GDM1 (cell line): ENCODE measurements at regions not wholly inside any gene's neighbourhood (a gene's known extent, or its start where the extent isn't known, plus 50 kb on each side); places are given as distances from the start of the nearest gene placed in this dataset.
"Not testable (repeated sequence)": the region's sequence is repeated elsewhere in the genome, so short reads cannot be mapped to it uniquely, and the experiment has no call there.

Source experiments
- DNase-seq: peaks from one replicate; lab custom pipeline; 2025; lab: John Stamatoyannopoulos, UW

DNA sequence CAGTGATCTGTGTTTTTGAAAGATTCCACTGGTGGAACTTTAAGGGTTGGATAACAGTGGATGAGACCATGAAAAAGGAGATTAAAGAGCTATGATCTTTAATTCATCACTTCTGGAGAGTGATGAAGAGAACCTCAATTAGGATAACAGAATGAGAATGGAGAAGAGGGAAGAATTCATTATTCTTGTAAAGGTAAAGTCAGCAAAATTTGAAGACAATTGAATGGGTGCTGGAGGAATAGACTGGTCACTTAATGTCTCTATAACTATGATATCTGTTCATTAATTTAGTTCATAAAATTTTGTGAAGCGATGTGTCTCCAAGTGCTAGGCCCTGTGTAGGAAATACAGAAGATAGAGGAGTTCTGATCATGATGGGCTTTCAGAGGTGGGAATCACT lies 1013.2 kb upstream of the FANCL start:
- no peak for DNase-seq

GRCh38 chr2:59250307-59250677 lies 1009.2 kb upstream of the FANCL start:
- DNase-seq, result no peak

DNA sequence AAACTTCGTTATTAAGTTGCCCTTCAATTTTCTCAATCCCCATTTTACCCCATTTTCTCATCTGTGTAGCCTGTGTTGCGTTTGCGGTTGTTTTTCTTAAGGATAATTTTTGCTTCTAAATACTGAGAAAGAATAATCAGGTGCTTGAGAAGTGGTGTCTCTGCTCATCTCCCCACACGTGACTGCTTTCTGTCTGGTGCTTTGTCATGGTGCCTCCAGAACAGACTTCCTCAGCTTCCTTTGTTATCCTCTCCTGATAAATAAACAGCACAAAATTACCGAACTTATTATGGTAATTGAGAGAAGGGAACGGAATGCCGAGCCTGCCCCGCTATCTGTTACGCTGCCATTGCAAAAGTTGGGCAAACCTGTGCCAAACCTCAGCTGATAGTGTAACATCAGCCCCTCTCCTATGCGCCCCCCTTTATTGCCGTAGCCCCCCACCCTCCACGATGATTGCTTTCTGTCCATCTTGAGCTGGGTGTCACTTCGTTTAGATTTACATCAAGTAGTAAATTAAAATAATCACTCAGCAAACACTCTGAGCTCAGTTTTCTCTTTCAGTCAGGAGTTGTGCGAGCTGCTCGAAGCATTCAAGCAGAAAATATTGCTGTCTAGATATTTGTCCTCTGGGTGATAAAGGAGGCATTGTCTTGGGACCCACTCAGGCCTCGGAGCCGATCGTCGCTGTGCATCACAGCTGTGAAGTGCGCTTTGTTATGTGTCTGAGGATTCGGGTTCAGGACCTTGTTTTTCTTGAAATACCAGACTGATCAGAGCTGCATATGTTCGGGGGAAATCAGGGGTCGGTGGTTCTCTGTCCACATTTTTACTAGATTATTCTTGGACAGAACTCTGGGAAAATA lies 1008.5 kb upstream of the FANCL start:
- DNase-seq, result no peak

GRCh38 chr2:59239146-59239545 lies 998.0 kb upstream of the FANCL start:
- DNase-seq, result no peak

- DNase-seq, result no peak
Measured at GRCh38 chr2:59237311-59237710, 996.2 kb upstream of the FANCL start.

DNA sequence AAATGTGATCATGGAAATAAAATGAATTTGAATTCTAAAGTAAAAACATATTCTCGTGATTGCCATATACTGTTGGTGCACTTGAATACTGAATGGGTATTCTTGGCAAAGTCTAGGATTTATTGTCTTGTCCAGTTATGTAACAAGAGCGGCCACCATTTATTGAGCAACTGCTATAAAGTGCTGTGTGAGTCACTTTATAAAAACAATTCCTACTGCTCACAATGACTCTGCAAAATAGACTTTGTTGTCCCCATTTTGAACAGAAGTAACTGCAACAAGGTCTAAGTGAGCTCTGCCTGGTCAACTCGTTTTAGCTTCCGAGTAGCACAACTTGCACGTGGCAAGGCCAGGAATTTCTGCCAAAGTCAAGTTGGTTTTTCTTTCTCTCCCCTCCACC lies 995.6 kb upstream of the FANCL start:
- no peak for DNase-seq

GRCh38 chr2:59233920-59234319 lies 992.8 kb upstream of the FANCL start:
- no peak for DNase-seq

GRCh38 chr2:59233448-59233847 lies 992.3 kb upstream of the FANCL start:
- no peak for DNase-seq

DNA sequence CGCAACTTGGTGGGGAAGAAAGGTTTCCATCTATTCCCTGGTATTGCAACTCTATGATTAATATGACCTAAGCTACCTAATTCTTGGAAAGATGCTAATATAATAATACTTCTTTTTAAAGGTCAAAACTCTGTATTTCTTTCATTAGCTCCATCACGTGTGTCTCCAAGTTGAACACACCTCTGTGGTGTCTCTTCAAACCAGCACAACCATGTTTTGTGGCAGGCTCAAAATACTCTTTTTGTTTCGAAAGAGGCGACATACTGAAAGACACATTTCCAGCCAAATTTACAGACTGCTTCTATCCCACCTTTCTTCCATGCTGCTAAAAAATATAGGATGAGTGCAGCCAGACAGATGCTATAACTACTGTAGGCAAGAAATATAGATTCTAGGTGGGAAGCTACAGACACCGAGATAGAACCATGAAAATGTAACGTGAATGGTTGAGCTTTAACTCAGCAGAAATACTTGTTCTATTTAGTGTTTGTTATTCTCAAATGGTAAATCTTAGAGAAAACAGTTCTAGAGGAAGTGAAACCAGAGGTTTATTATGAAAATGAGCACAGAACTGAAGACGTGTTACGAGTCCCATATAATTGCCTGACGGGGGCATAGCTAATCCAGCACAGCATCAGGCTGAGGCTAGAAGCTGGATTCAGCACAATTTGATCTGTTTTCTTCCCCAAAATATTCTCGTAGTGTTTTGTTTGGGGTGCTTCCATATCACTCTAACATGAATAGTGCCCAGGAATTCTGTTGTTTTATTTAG lies 991.5 kb upstream of the FANCL start:
- no peak for DNase-seq

DNA sequence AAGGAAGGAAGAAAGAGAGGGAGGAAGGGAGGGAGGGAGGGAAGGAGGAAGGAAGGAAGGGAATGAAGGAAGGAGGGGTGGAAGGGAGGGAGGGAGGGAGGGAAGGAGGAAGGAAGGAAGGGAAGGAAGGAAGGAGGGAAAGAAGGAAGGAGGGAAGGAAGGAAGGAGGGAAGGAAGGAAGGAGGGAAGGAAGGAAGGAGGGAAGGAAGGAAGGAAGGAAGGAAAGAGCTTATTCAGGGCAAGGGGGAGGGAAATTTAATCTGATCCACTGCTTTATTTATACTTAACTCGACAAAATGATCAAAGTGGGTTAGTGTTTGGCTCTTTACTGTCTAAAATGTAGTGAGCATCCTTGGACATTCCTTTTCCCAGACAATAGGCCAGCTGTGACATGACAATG lies 985.2 kb upstream of the FANCL start:
- DNase-seq, result not testable (repeated sequence)

- DNase-seq, result no peak
Measured at GRCh38 chr2:59223742-59224141, 982.6 kb upstream of the FANCL start.

DNA sequence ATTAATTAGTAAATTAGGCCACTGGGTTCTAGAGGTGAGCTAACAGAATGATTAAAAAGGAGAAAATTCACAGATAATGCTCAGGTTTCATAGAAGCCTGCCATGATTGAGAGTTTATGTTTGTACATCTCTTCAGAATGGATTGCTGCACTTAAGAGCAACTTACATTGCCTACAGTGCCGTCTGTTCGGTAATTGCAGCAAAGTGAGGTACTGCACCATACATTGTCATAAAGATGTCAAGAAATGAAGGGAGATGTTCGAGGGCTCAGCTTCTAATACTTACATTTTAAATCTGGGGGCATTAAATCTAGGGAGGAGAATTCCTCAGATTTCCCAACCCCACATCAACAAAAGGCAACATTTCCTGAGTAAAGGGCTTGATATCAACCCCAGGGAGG lies 976.2 kb upstream of the FANCL start:
- no peak for DNase-seq

- DNase-seq, result no peak
Measured at GRCh38 chr2:59206361-59206760, 965.2 kb upstream of the FANCL start.

DNA sequence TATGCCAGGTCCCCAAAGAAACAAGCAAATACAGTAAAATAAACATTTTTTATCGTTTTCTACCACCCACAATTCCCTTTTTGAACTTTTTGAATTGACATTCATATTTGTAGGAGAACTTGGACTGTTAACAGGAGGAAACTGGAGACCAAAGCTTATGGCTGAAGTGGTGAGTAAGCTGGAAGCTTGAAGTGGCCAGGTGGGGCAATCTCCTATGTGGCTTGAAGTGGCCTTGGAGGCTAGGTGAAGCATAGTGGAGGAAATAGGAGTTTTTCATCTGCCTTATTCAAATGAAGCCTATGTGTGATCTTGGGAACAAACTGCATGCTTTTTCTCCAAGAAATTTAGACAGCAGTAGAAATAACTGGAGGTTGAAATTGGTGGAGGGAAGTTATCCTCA lies 962.9 kb upstream of the FANCL start:
- DNase-seq, result no peak

DNA sequence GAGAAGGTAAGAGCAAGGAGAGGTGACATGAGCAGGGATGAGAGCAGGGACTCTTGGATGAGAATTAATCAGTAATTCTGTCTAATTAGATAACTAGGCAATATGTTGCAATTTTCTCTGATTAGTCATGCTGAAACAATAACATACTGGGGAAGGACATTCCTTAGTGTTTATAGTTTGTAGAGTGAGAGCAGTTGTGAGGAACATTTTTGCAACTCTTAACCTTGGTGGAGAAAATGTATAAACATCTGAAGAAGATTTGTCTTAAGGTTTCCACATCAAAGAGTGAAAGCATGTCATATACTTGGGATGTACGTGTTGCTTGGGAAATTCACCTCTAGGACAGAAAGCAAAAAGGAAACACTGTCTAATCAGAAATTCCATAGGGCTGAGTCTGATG lies 955.4 kb upstream of the FANCL start:
- DNase-seq, result no peak

- no peak for DNase-seq
Measured at GRCh38 chr2:59195851-59196250, 954.7 kb upstream of the FANCL start.

DNA sequence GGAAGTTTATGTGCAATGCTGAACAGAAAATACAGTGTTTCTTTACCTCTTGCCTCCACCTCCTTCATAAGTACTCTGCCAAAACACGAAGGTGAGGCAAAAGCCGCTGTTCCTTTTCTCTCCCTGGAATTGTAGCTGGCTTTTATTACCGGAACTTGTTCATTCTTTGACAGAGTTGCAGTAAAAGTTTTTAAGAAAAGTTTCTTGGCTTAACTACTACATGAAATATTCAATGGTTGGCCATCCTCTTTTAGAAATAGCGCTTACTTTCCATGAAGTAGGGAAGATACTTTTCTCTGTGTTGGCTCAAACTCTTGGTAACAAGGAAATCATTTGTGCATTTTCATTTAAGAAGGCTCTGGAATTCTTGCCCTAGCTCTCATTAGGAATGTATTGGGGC lies 950.7 kb upstream of the FANCL start:
- no peak for DNase-seq

- no peak for DNase-seq
Measured at GRCh38 chr2:59190518-59190917, 949.4 kb upstream of the FANCL start.

DNA sequence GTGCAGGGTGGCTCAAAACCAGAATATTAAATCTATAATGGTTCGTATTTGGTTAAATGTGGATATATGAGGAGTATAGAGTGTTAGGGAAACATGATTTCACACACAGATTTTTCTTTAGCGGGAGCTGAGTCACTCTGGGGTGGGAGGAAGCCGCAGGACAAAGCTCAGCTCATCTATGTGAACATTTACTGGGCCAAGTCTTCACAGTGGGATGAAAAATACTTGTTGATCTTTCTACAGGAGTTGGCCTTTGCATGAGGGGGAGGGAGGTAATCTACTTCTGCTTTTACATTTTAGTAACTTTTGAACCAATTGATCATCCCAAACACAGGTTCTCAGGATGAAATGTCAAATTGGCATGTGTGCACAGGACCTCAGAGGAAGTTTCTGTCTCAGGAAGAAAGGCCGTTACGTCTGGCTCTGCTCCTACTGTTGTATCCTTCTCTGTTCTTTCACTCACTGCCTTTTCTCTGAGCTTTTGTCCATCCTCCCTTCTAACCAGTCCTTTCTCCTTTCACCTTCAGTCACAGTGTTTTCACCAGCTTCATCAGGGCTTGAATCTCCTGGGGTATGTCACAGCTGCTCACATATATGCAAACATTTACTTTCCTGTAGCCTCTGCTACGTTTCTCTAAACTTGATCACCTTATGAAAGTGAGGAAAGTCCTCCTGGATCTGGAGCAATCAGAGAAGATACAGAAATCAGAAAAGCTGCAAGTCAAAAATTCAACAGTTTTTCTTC lies 943.3 kb upstream of the FANCL start:
- peak; percentile 53 for DNase-seq

GRCh38 chr2:59183070-59183469 lies 941.9 kb upstream of the FANCL start:
- no peak for DNase-seq

GRCh38 chr2:59182249-59182648 lies 941.1 kb upstream of the FANCL start:
- peak; percentile 4 for DNase-seq

DNA sequence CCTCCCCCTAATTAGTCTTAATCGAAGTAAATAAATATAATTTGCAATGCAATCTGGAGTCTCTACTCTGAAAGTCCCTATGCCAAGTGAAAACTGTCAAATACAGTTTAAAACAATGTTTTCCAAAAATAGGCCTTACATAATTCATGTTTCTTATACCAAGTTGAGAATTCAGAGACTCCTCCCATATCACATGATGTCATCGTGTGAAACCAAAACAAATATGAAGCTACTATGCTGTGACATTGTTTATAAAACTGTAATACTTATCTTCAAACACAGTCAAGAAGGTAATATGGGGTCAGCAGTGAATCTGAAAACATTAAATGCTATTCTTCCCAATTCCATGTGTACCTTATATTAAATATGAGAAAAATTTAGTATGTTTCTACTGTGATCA lies 940.2 kb upstream of the FANCL start:
- DNase-seq, result no peak

DNA sequence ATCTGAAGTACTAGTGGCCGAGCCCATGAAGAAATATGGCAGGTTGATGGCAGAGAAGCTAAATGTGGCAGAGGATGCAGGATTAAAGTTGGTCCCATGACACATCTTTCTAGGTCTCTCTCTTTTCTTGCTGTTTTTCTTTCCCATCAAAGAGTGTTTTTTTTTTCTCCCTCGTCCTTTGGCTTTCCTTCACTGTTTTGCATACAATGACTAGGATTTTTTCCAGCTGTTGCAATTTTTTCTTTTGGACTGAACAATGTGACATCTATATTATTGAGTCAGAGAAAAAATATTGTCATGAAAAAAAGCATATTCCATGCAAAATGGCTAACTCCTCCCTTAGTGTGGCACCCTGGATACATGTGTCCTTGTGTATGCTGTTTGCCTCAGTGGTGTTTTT lies 939.5 kb upstream of the FANCL start:
- no peak for DNase-seq
